ENCODE measurements at regions not wholly inside any gene's neighbourhood (a gene's known extent, or its start where the extent isn't known, plus 50 kb on each side); places are given as distances from the start of the nearest gene placed in this dataset.

DNA sequence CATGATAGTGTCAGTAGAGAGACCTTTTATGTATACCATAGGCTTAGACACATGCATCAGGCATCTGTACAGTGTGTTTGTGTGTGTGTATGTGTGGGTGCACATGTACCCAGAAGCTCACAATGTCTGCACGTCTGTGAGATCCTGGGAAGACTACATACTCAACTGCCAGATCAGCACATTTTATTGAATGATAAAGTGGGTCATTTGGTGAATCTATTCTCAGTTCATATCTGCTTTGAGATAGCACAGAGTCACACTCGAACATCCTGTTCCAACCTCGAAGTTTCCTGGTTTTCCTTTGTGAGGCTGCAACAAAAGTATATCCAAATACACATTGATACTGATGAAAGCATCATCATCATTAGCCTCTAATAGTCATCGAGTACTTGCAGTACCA is 63.6 kb downstream of the MAF start:
- Histone ChIP-seq H3K27me3 (replicated peaks in 1 of 4; ENCODE audit: control insufficient read depth in 3 of 4, extremely low read depth in 1 of 4, insufficient read depth in 3 of 4, low read length in 3 of 4) (no peaks in the 10 kb centered on the region), H3K27ac (ENCODE audit: low read depth, low read length) (no peak overlapping the region), H2AK5ac (ENCODE audit: low read depth, low read length) (no peak overlapping the region), H4K8ac (ENCODE audit: extremely low read depth, insufficient read depth, low read length) (no peak overlapping the region), H3K4me1 (replicated peaks in 1 of 4; ENCODE audit: control insufficient read depth in 3 of 4, insufficient read depth in 4 of 4, low read length in 3 of 4) (no peaks in the 10 kb centered on the region), H3K23me2 (ENCODE audit: low read depth, low read length) (no peaks in the 10 kb centered on the region), H3K4me2 (ENCODE audit: insufficient read depth in 1 of 2, low read depth in 2 of 2, low read length in 2 of 2) (no peak overlapping the region), H3K79me2 (ENCODE audit: control insufficient read depth in 1 of 2, insufficient read depth in 2 of 2, low read length in 2 of 2) (no peaks in the 10 kb centered on the region), H3K9me3 (ENCODE audit: insufficient read depth in 2 of 2, low read depth in 1 of 2, low read length in 1 of 2) (no peaks in the 10 kb centered on the region), H2BK15ac (ENCODE audit: low read length) (no peak overlapping the region), H2BK120ac (replicated peaks; ENCODE audit: low read depth, low read length) (no peak overlapping the region), H3K4ac (replicated peaks; ENCODE audit: insufficient read length, low read depth, low read length) (no peak overlapping the region), H2BK5ac (ENCODE audit: low read depth, low read length) (no peak overlapping the region), H3K4me3 (ENCODE audit: extremely low read depth in 1 of 4, insufficient read depth in 2 of 4, low read depth in 3 of 4, low read length in 4 of 4) (no peak overlapping the region), H2AFZ (ENCODE audit: low read length) (no peak overlapping the region), H3K79me1 (ENCODE audit: low read depth, low read length) (no peaks in the 10 kb centered on the region), H3K56ac (replicated peaks; ENCODE audit: insufficient read length, low read depth, low read length) (no peak overlapping the region), H4K20me1 (replicated peaks in 1 of 2; ENCODE audit: control insufficient read depth in 1 of 2, insufficient read depth in 2 of 2, low read length in 2 of 2) (no peaks in the 10 kb centered on the region), H2BK20ac (ENCODE audit: low read length) (no peak overlapping the region), H3K14ac (ENCODE audit: insufficient read length) (no peak overlapping the region), H3K9ac (replicated peaks in 1 of 4; ENCODE audit: extremely low read depth in 1 of 4, low read depth in 3 of 4, low read length in 3 of 4) (no peak overlapping the region), H2BK12ac (ENCODE audit: low read depth, low read length) (no peak overlapping the region), H3K36me3 (ENCODE audit: control insufficient read depth in 2 of 4, insufficient read depth in 4 of 4, low read length in 3 of 4) (no peaks in the 10 kb centered on the region), H3K18ac (ENCODE audit: extremely low read depth, low read length) (no peak overlapping the region), H4K5ac (ENCODE audit: insufficient read length, low read depth, low read length) (no peak overlapping the region), H4K91ac (replicated peaks; ENCODE audit: insufficient read length, low read length) (no peak overlapping the region), H3K23ac (ENCODE audit: insufficient read length) (no peak overlapping the region)
- no peak for FAIRE-seq
- no peak for TF ChIP-seq EZH2 (IDR thresholded peaks at IDR 0.05; ENCODE audit: low read depth, low read length, severe bottlenecking)
- no peak for TF ChIP-seq POLR2A (IDR thresholded peaks at IDR 0.05; ENCODE audit: control extremely low read depth in 1 of 2, low read depth in 2 of 2, low read length in 2 of 2)
- TF ChIP-seq SUZ12 (IDR thresholded peaks at IDR 0.05; ENCODE audit: low read length) = no peak
- TF ChIP-seq CHD2 (IDR thresholded peaks at IDR 0.05; ENCODE audit: low read length) = no peak
- TF ChIP-seq CHD1 (IDR thresholded peaks at IDR 0.05; ENCODE audit: low read depth, low read length) = no peak
- TF ChIP-seq, protein P1, sequence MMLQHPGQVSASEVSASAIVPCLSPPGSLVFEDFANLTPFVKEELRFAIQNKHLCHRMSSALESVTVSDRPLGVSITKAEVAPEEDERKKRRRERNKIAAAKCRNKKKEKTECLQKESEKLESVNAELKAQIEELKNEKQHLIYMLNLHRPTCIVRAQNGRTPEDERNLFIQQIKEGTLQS (IDR thresholded peaks at IDR 0.05; ENCODE audit: insufficient read depth, low read depth, low read length) = no peak
- no peak for TF ChIP-seq EP300 (IDR thresholded peaks at IDR 0.05; ENCODE audit: borderline replicate concordance in 1 of 2, low read depth in 2 of 2, low read length in 2 of 2)
- no peak for TF ChIP-seq GTF2F1 (IDR thresholded peaks at IDR 0.05; ENCODE audit: borderline replicate concordance, low read depth, low read length)
- TF ChIP-seq CBX5 (IDR thresholded peaks at IDR 0.05; ENCODE audit: low read depth, low read length) = no peak
- TF ChIP-seq RAD21 (IDR thresholded peaks at IDR 0.05 in 1 of 2, conservative IDR thresholded peaks at IDR 0.05 in 1 of 2; ENCODE audit: low read depth in 2 of 2, low read length in 2 of 2) = no peak
- no peak for TF ChIP-seq CBX8 (IDR thresholded peaks at IDR 0.05; ENCODE audit: borderline replicate concordance, low read depth, low read length)
- TF ChIP-seq POLR2AphosphoS5 (IDR thresholded peaks at IDR 0.05; ENCODE audit: low read depth, low read length) = no peak
- DNase-seq (ENCODE audit: low read depth in 1 of 2, low spot score in 2 of 2) = no peak
- WGBS, 2 experiments (ENCODE audit: extremely low coverage in 1 of 2, insufficient coverage in 1 of 2, insufficient read length in 1 of 2, insufficient replicate concordance in 2 of 2, low coverage in 1 of 2, low lambda C conversion rate in 2 of 2, missing lambda C conversion rate in 1 of 2) = 95% methylated on average over 4 of the region's 4 CpGs; no CpG with 5 or more reads in 1 of the 2 experiments
- CTCF ChIA-PET (ENCODE audit: partially characterized antibody) = no interaction called here
- POLR2A ChIA-PET (ENCODE audit: partially characterized antibody) = no interaction called here

Measured in H1 (cell line).